ENCODE measurements at regions not wholly inside any gene's neighbourhood (a gene's known extent, or its start where the extent isn't known, plus 50 kb on each side); places are given as distances from the start of the nearest gene placed in this dataset.

- Histone ChIP-seq H3K27me3 (ENCODE audit: low read depth) (no peaks in the 10 kb centered on the region), H3K9me3 (no peaks in the 10 kb centered on the region), H3K4me1 (no peaks in the 10 kb centered on the region), H3K36me3 (no peaks in the 10 kb centered on the region), H3K27ac (no peak overlapping the region), H3K4me3 (no peak overlapping the region)
- ATAC-seq (no peak), DNase-seq (no peak)
- intact Hi-C loops (cut with DNase I) = no loop called here
- TF ChIP-seq, protein P1, sequence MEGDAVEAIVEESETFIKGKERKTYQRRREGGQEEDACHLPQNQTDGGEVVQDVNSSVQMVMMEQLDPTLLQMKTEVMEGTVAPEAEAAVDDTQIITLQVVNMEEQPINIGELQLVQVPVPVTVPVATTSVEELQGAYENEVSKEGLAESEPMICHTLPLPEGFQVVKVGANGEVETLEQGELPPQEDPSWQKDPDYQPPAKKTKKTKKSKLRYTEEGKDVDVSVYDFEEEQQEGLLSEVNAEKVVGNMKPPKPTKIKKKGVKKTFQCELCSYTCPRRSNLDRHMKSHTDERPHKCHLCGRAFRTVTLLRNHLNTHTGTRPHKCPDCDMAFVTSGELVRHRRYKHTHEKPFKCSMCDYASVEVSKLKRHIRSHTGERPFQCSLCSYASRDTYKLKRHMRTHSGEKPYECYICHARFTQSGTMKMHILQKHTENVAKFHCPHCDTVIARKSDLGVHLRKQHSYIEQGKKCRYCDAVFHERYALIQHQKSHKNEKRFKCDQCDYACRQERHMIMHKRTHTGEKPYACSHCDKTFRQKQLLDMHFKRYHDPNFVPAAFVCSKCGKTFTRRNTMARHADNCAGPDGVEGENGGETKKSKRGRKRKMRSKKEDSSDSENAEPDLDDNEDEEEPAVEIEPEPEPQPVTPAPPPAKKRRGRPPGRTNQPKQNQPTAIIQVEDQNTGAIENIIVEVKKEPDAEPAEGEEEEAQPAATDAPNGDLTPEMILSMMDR (IDR thresholded peaks at IDR 0.05) = no peak
Measured at GRCh38 chr18:78458356-78458755, 521.3 kb upstream of the SALL3 start.

DNA sequence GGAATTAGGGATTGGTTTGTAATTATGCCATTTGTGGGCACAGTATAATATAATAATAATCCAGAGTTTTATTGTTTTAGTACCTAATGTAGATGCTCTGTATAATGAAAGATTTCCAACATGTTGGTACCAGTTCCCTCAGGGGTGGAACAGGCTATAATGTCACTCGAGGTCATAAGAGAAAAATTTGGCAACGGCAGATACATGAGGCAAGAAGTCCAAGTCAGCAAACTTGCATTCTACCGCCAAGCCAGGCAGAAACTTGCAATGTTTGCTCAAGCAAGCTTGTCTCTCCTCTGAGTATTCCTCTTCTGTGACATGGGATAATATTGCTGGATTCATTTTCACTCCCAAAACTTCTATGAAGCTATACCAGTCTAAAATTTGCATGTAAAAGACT, 520.0 kb upstream of the SALL3 start:
- Histone ChIP-seq H3K27me3 (ENCODE audit: low read depth) (no peaks in the 10 kb centered on the region), H3K9me3 (peaks cover 8% of the 10 kb centered on the region), H3K36me3 (no peaks in the 10 kb centered on the region), H3K4me3 (no peak overlapping the region), H3K4me1 (no peaks in the 10 kb centered on the region), H3K27ac (no peak overlapping the region)
- ATAC-seq = no peak
- TF ChIP-seq, protein P1 (IDR thresholded peaks at IDR 0.05) = no peak
- intact Hi-C loops (cut with DNase I) = no loop called here
- no peak for DNase-seq

DNA sequence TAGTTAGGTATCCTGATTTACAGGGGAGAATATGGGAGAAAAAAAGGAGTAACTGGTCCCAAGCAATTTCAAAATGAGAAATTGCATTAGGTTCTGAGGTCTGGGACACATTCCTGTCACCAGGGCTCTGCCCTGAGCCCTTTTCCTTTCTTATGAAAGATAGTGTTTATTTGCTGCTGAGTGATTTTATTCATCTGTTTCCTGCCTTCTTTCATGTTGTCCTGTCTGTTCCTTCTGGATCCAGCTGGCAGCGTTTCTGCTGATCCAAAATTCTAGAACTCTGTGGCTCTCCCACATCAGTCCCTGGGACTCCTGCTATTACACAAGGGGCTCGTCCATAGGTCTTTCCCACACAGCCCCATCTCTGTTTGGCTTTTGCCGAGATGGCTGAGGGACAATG, 519.1 kb upstream of the SALL3 start:
- Histone ChIP-seq H3K27ac (no peak overlapping the region), H3K4me3 (no peak overlapping the region), H3K36me3 (no peaks in the 10 kb centered on the region), H3K9me3 (peaks cover 17% of the 10 kb centered on the region), H3K4me1 (no peaks in the 10 kb centered on the region), H3K27me3 (ENCODE audit: low read depth) (no peaks in the 10 kb centered on the region)
- intact Hi-C loops (cut with DNase I) = no loop called here
- DNase-seq = no peak
- peak; percentile 45 to 52 for ATAC-seq
- TF ChIP-seq, protein P1 (IDR thresholded peaks at IDR 0.05) = no peak

GRCh38 chr18:78473563-78473962, 506.1 kb upstream of the SALL3 start:
- Histone ChIP-seq H3K9me3 (no peaks in the 10 kb centered on the region), H3K4me3 (no peak overlapping the region), H3K27ac (no peak overlapping the region), H3K36me3 (no peaks in the 10 kb centered on the region), H3K4me1 (no peaks in the 10 kb centered on the region), H3K27me3 (ENCODE audit: low read depth) (no peaks in the 10 kb centered on the region)
- ATAC-seq (no peak), DNase-seq (no peak)
- intact Hi-C loops (cut with DNase I) = no loop called here
- TF ChIP-seq, protein P1 (IDR thresholded peaks at IDR 0.05) = no peak

DNA sequence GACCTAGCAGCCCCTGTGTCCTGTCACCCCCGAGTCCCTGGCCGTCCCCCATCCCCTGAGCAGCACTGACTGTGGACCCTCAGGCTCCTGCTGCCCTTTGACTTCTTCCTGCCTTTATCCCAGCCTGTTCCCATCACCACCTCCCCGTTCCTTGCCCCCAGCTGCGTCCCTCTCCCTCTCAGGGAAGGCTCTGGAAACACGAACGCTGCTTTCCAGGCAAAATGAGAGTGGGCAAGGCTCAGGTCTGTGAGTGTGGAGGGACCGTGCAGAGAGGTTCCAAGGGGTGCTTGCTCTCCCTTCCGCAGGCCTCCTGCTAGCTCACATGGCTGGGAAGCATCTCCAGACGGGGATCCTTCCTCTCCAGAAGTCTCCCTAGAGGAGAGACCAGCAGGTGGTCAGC, 501.8 kb upstream of the SALL3 start:
- no peaks in the 10 kb centered on the region for H3K36me3 ChIP-seq
- H3K27me3 ChIP-seq (ENCODE audit: low read depth) = no peaks in the 10 kb centered on the region
- H3K27ac ChIP-seq = no peak overlapping the region
- no peaks in the 10 kb centered on the region for H3K4me1 ChIP-seq
- no peak overlapping the region for H3K4me3 ChIP-seq
- no peaks in the 10 kb centered on the region for H3K9me3 ChIP-seq
- TF ChIP-seq, protein P1 (IDR thresholded peaks at IDR 0.05) = no peak
- ATAC-seq (peak in 1 of 2 donors; percentile 17), DNase-seq (no peak)
- intact Hi-C loops (cut with DNase I) = no loop called here

- H3K27me3 ChIP-seq (ENCODE audit: low read depth) = no peaks in the 10 kb centered on the region
- H3K36me3 ChIP-seq = no peaks in the 10 kb centered on the region
- H3K4me3 ChIP-seq = no peak overlapping the region
- no peaks in the 10 kb centered on the region for H3K9me3 ChIP-seq
- intact Hi-C loops (cut with DNase I) = no loop called here
- H3K4me1 ChIP-seq = no peaks in the 10 kb centered on the region
- no peak overlapping the region for H3K27ac ChIP-seq
- ATAC-seq (no peak), DNase-seq (no peak)
- TF ChIP-seq, protein P1 (IDR thresholded peaks at IDR 0.05) = no peak
Measured at GRCh38 chr18:78479443-78479842, 500.2 kb upstream of the SALL3 start.

Data from lower lobe of right lung (tissue), 2 donors.